ENCODE measurements at regions not wholly inside any gene's neighbourhood (a gene's known extent, or its start where the extent isn't known, plus 50 kb on each side); places are given as distances from the start of the nearest gene placed in this dataset.

- no peaks in the 10 kb centered on the region for H3K36me3 ChIP-seq (ENCODE audit: control insufficient read depth in 2 of 3, insufficient read depth in 3 of 3, low read length in 3 of 3)
- H3K27ac ChIP-seq (ENCODE audit: low read depth in 2 of 2, low read length in 2 of 2): no peak overlapping the region
- intact Hi-C loops (cut with DNase I): no loop called here
- no peak overlapping the region for H3K4me3 ChIP-seq (ENCODE audit: low read length in 3 of 3)
- H3K9me3 ChIP-seq (ENCODE audit: control insufficient read depth in 2 of 3, insufficient read depth in 1 of 3, low read length in 3 of 3): no peaks in the 10 kb centered on the region
- H3K9ac ChIP-seq (ENCODE audit: low read length in 3 of 3): no peak overlapping the region
- no peak for TF ChIP-seq CTCF (IDR thresholded peaks at IDR 0.05; ENCODE audit: borderline replicate concordance, extremely low read depth, insufficient read depth)
- H3K4me1 ChIP-seq (ENCODE audit: control insufficient read depth in 2 of 3, insufficient read depth in 2 of 3, low read depth in 1 of 3, low read length in 3 of 3): no peaks in the 10 kb centered on the region
- no peaks in the 10 kb centered on the region for H3K27me3 ChIP-seq (ENCODE audit: control insufficient read depth, insufficient read depth, low read length)
- FAIRE-seq (no peak), DNase-seq (no peak)
These were observed 816.1 kb upstream of the TMEM132C start for GRCh38 chr12:127450826-127451225.

GRCh38 chr12:127455347-127456265, 811.4 kb upstream of the TMEM132C start:
- DNase-seq: peak in 4 of 5 donors; percentile 19 to 52 (median 38)
- Histone ChIP-seq H3K36me3 (ENCODE audit: control insufficient read depth in 2 of 3, insufficient read depth in 3 of 3, low read length in 3 of 3) (no peaks in the 10 kb centered on the region), H3K4me1 (ENCODE audit: control insufficient read depth in 2 of 3, insufficient read depth in 2 of 3, low read depth in 1 of 3, low read length in 3 of 3) (no peaks in the 10 kb centered on the region), H3K9ac (ENCODE audit: low read length in 3 of 3) (no peak overlapping the region), H3K27ac (ENCODE audit: low read depth in 2 of 2, low read length in 2 of 2) (no peak overlapping the region), H3K9me3 (ENCODE audit: control insufficient read depth in 2 of 3, insufficient read depth in 1 of 3, low read length in 3 of 3) (no peaks in the 10 kb centered on the region), H3K4me3 (ENCODE audit: low read length in 3 of 3) (no peak overlapping the region), H3K27me3 (ENCODE audit: control insufficient read depth, insufficient read depth, low read length) (peaks cover 2% of the 10 kb centered on the region)
- FAIRE-seq: no peak
- intact Hi-C loops (cut with DNase I): no loop called here
- no peak for TF ChIP-seq CTCF (IDR thresholded peaks at IDR 0.05; ENCODE audit: borderline replicate concordance, extremely low read depth, insufficient read depth)

GRCh38 chr12:127457726-127458125, 809.2 kb upstream of the TMEM132C start:
- intact Hi-C loops (cut with DNase I): no loop called here
- no peak overlapping the region for H3K27ac ChIP-seq (ENCODE audit: low read depth in 2 of 2, low read length in 2 of 2)
- H3K36me3 ChIP-seq (ENCODE audit: control insufficient read depth in 2 of 3, insufficient read depth in 3 of 3, low read length in 3 of 3): no peaks in the 10 kb centered on the region
- no peak overlapping the region for H3K4me3 ChIP-seq (ENCODE audit: low read length in 3 of 3)
- no peak overlapping the region for H3K9ac ChIP-seq (ENCODE audit: low read length in 3 of 3)
- no peak for TF ChIP-seq CTCF (IDR thresholded peaks at IDR 0.05; ENCODE audit: borderline replicate concordance, extremely low read depth, insufficient read depth)
- H3K9me3 ChIP-seq (ENCODE audit: control insufficient read depth in 2 of 3, insufficient read depth in 1 of 3, low read length in 3 of 3): no peaks in the 10 kb centered on the region
- FAIRE-seq: no peak
- DNase-seq: no peak
- peaks cover 2% of the 10 kb centered on the region for H3K27me3 ChIP-seq (ENCODE audit: control insufficient read depth, insufficient read depth, low read length)
- no peaks in the 10 kb centered on the region for H3K4me1 ChIP-seq (ENCODE audit: control insufficient read depth in 2 of 3, insufficient read depth in 2 of 3, low read depth in 1 of 3, low read length in 3 of 3)
